ENCODE measurements at regions not wholly inside any gene's neighbourhood (a gene's known extent, or its start where the extent isn't known, plus 50 kb on each side); places are given as distances from the start of the nearest gene placed in this dataset.

- H3K4me3 ChIP-seq, result no peak overlapping the region
- no peak for TF ChIP-seq CTCF (IDR thresholded peaks at IDR 0.05)
- TF ChIP-seq POLR2A (IDR thresholded peaks at IDR 0.05), result no peak
- H3K27me3 ChIP-seq, result no peaks in the 10 kb centered on the region
- H3K4me1 ChIP-seq, result no peaks in the 10 kb centered on the region
- no peaks in the 10 kb centered on the region for H3K9me3 ChIP-seq
- H3K27ac ChIP-seq, result no peak overlapping the region
- intact Hi-C loops (cut with DNase I; ENCODE audit: low total_unique reads), result no loop called here
- DNase-seq, result no peak
- H3K36me3 ChIP-seq (ENCODE audit: low read depth, missing control alignments), result no peaks in the 10 kb centered on the region
- WGBS, 2 donors, result 81 to 83% methylated on average over 5 of the region's 5 CpGs
These were observed 2015.9 kb downstream of the PCDH7 start for GRCh38 chr4:32735856-32736590.

GRCh38 chr4:32744211-32744610 lies 2024.0 kb downstream of the PCDH7 start:
- Histone ChIP-seq H3K27ac (no peak overlapping the region), H3K4me3 (no peak overlapping the region), H3K27me3 (no peaks in the 10 kb centered on the region), H3K4me1 (no peaks in the 10 kb centered on the region), H3K36me3 (ENCODE audit: low read depth, missing control alignments) (no peaks in the 10 kb centered on the region), H3K9me3 (no peaks in the 10 kb centered on the region)
- WGBS, 2 donors, result 78 to 89% methylated on average over 2 of the region's 2 CpGs
- intact Hi-C loops (cut with DNase I; ENCODE audit: low total_unique reads), result no loop called here
- TF ChIP-seq POLR2A (IDR thresholded peaks at IDR 0.05) (no peak), CTCF (IDR thresholded peaks at IDR 0.05) (no peak)
- DNase-seq, result no peak

GRCh38 chr4:32745351-32745750 lies 2025.2 kb downstream of the PCDH7 start:
- no peak for DNase-seq
- intact Hi-C loops (cut with DNase I; ENCODE audit: low total_unique reads), result no loop called here
- H3K9me3 ChIP-seq, result no peaks in the 10 kb centered on the region
- H3K27me3 ChIP-seq, result no peaks in the 10 kb centered on the region
- no peaks in the 10 kb centered on the region for H3K36me3 ChIP-seq (ENCODE audit: low read depth, missing control alignments)
- H3K27ac ChIP-seq, result no peak overlapping the region
- H3K4me3 ChIP-seq, result no peak overlapping the region
- 65 to 72% methylated on average over 1 of the region's 1 CpG for WGBS, 2 donors
- no peak for TF ChIP-seq CTCF (IDR thresholded peaks at IDR 0.05)
- TF ChIP-seq POLR2A (IDR thresholded peaks at IDR 0.05), result no peak
- H3K4me1 ChIP-seq, result no peaks in the 10 kb centered on the region

- H3K4me3 ChIP-seq, result peak overlapping the region in 1 of 2 donors; percentile 4
- no peaks in the 10 kb centered on the region for H3K4me1 ChIP-seq
- H3K9me3 ChIP-seq, result no peaks in the 10 kb centered on the region
- no peaks in the 10 kb centered on the region for H3K36me3 ChIP-seq (ENCODE audit: low read depth, missing control alignments)
- intact Hi-C loops (cut with DNase I; ENCODE audit: low total_unique reads), result no loop called here
- DNase-seq, result no peak
- WGBS, 2 donors, result 74 to 85% methylated on average over 13 of the region's 13 CpGs
- no peak overlapping the region for H3K27ac ChIP-seq
- H3K27me3 ChIP-seq, result no peaks in the 10 kb centered on the region
- no peak for TF ChIP-seq CTCF (IDR thresholded peaks at IDR 0.05)
These were observed 2027.9 kb downstream of the PCDH7 start for GRCh38 chr4:32748061-32748460.

- H3K36me3 ChIP-seq (ENCODE audit: low read depth, missing control alignments), result no peaks in the 10 kb centered on the region
- H3K27ac ChIP-seq, result no peak overlapping the region
- no peak for DNase-seq
- no peaks in the 10 kb centered on the region for H3K27me3 ChIP-seq
- 60 to 73% methylated on average over 4 to 9 of the region's 9 CpGs for WGBS, 2 donors
- H3K4me1 ChIP-seq, result no peaks in the 10 kb centered on the region
- intact Hi-C loops (cut with DNase I; ENCODE audit: low total_unique reads), result no loop called here
- no peak overlapping the region for H3K4me3 ChIP-seq
- H3K9me3 ChIP-seq, result no peaks in the 10 kb centered on the region
- TF ChIP-seq CTCF (IDR thresholded peaks at IDR 0.05), result no peak
- TF ChIP-seq POLR2A (IDR thresholded peaks at IDR 0.05), result no peak
These were observed 2028.3 kb downstream of the PCDH7 start for GRCh38 chr4:32748498-32748897.
